RCC 7860 (cell line): ENCODE measurements at regions not wholly inside any gene's neighbourhood (a gene's known extent, or its start where the extent isn't known, plus 50 kb on each side); places are given as distances from the start of the nearest gene placed in this dataset.

Experiments used
- DNase-seq: peaks from one replicate; pipeline ENCODE4 v3.0.0-alpha.2; 2015; ENCODE audit warnings: low spot score
- FAIRE-seq: peaks from 2 replicates; lab custom pipeline; 2012; peaks lifted over from hg19 to GRCh38; lab: Jason Lieb, UNC

- DNase-seq (no peak), FAIRE-seq (no peak)
Observed at GRCh38 chr18:25962919-25963318, 127.5 kb downstream of the SS18 start.

GRCh38 chr18:25962176-25962575, 128.2 kb downstream of the SS18 start:
- FAIRE-seq: no peak
- no peak for DNase-seq

- no peak for DNase-seq
- no peak for FAIRE-seq
Observed at GRCh38 chr18:25957017-25957416, 133.4 kb downstream of the SS18 start.

- FAIRE-seq (no peak), DNase-seq (no peak)
Observed at GRCh38 chr18:25953111-25953510, 137.3 kb downstream of the SS18 start.

GRCh38 chr18:25950321-25950720, 140.1 kb downstream of the SS18 start:
- FAIRE-seq (no peak), DNase-seq (no peak)

GRCh38 chr18:25946540-25946939, 143.9 kb downstream of the SS18 start:
- DNase-seq: no peak
- FAIRE-seq: no peak

- FAIRE-seq (no peak), DNase-seq (no peak)
Observed at GRCh38 chr18:25935356-25935755, 155.1 kb downstream of the SS18 start.

- DNase-seq (no peak), FAIRE-seq (no peak)
Observed at GRCh38 chr18:25931126-25931525, 159.3 kb downstream of the SS18 start.

- FAIRE-seq (no peak), DNase-seq (no peak)
Observed at GRCh38 chr18:25929787-25930186, 160.6 kb downstream of the SS18 start.

GRCh38 chr18:25927830-25928229, 162.6 kb downstream of the SS18 start:
- DNase-seq (no peak), FAIRE-seq (no peak)

- FAIRE-seq: no peak
- no peak for DNase-seq
Observed at GRCh38 chr18:25923193-25923592, 167.2 kb downstream of the SS18 start.

GRCh38 chr18:25921677-25922421, 168.6 kb downstream of the SS18 start:
- no peak for DNase-seq
- FAIRE-seq: no peak

GRCh38 chr18:25915907-25916306, 174.5 kb downstream of the SS18 start:
- FAIRE-seq (no peak), DNase-seq (no peak)

GRCh38 chr18:25898965-25899364, 191.4 kb downstream of the SS18 start:
- FAIRE-seq (no peak), DNase-seq (no peak)

- DNase-seq: no peak
- FAIRE-seq: no peak
Observed at GRCh38 chr18:25896956-25897355, 193.5 kb downstream of the SS18 start.

GRCh38 chr18:25896178-25896780, 194.1 kb downstream of the SS18 start:
- FAIRE-seq (no peak), DNase-seq (peak; percentile 14)

GRCh38 chr18:25895518-25895917, 194.9 kb downstream of the SS18 start:
- FAIRE-seq (no peak), DNase-seq (no peak)

GRCh38 chr18:25886283-25886682, 204.1 kb downstream of the SS18 start:
- no peak for DNase-seq
- no peak for FAIRE-seq

GRCh38 chr18:25883091-25883490, 207.3 kb downstream of the SS18 start:
- no peak for FAIRE-seq
- DNase-seq: no peak

- no peak for FAIRE-seq
- no peak for DNase-seq
Observed at GRCh38 chr18:25881149-25881548, 209.3 kb downstream of the SS18 start.

GRCh38 chr18:25880441-25880840, 210.0 kb downstream of the SS18 start:
- no peak for FAIRE-seq
- DNase-seq: no peak

- FAIRE-seq: no peak
- no peak for DNase-seq
Observed at GRCh38 chr18:25876330-25876948, 214.0 kb downstream of the SS18 start.
